ENCODE measurements at regions not wholly inside any gene's neighbourhood (a gene's known extent, or its start where the extent isn't known, plus 50 kb on each side); places are given as distances from the start of the nearest gene placed in this dataset.

DNA sequence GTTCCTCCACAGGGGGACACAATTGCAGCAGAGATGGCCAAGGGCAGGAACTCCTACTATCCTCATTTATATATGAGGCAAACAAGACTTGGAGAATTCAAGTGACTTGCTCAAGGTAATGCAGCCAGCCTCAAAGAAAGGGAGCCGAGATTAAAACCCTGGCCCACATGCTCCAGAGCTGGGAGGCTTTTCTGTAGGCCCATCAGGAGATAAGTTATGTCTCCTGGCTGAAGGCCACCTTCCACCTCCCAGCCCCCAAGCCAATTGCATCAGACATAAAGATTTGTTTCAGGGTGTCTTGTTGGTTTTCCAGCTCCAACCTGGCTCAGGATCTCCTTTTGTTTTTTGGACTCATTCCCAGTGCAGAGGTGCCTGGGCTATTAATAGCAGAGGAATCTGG is 59.5 kb downstream of the SMIM38 start:
- peak in 1 of 2 experiments; percentile 26 for DNase-seq
- no peaks in the 10 kb centered on the region for H3K9me3 Mint-ChIP-seq (ENCODE audit: unreplicated experiment)
- Histone ChIP-seq H3K27me3 (replicated peaks; ENCODE audit: control insufficient read depth, insufficient read depth, low read length) (no peaks in the 10 kb centered on the region), H3K36me3 (ENCODE audit: control insufficient read depth, insufficient read depth, low read length) (no peaks in the 10 kb centered on the region), H3K9me3 (no peaks in the 10 kb centered on the region), H3K4me3 (ENCODE audit: low read depth, low read length) (no peak overlapping the region), H3K4me1 (no peaks in the 10 kb centered on the region)
- TF ChIP-seq, protein P1, sequence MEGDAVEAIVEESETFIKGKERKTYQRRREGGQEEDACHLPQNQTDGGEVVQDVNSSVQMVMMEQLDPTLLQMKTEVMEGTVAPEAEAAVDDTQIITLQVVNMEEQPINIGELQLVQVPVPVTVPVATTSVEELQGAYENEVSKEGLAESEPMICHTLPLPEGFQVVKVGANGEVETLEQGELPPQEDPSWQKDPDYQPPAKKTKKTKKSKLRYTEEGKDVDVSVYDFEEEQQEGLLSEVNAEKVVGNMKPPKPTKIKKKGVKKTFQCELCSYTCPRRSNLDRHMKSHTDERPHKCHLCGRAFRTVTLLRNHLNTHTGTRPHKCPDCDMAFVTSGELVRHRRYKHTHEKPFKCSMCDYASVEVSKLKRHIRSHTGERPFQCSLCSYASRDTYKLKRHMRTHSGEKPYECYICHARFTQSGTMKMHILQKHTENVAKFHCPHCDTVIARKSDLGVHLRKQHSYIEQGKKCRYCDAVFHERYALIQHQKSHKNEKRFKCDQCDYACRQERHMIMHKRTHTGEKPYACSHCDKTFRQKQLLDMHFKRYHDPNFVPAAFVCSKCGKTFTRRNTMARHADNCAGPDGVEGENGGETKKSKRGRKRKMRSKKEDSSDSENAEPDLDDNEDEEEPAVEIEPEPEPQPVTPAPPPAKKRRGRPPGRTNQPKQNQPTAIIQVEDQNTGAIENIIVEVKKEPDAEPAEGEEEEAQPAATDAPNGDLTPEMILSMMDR (IDR thresholded peaks at IDR 0.05; ENCODE audit: insufficient read depth in 1 of 2, low read depth in 1 of 2, low read length in 1 of 2, severe bottlenecking in 1 of 2, unreplicated experiment in 1 of 2): no peak
- no peak overlapping the region for H3K4me3 Mint-ChIP-seq (ENCODE audit: unreplicated experiment)
- intact Hi-C loops (cut with micrococcal nuclease; ENCODE audit: unreplicated experiment): no loop called here
- H3K27me3 Mint-ChIP-seq (ENCODE audit: insufficient read depth, unreplicated experiment): peaks cover 6% of the 10 kb centered on the region
- no peaks in the 10 kb centered on the region for H3K36me3 Mint-ChIP-seq (ENCODE audit: insufficient read depth, unreplicated experiment)
- ChIA-PET POLR2A (no interaction called here), CTCF (no interaction called here)
- BruUV-seq (replicated peaks): no TSS peak
- H3K27ac Mint-ChIP-seq (ENCODE audit: unreplicated experiment): no peak overlapping the region
- no peaks in the 10 kb centered on the region for H3K4me1 Mint-ChIP-seq (ENCODE audit: low read depth, unreplicated experiment)

DNA sequence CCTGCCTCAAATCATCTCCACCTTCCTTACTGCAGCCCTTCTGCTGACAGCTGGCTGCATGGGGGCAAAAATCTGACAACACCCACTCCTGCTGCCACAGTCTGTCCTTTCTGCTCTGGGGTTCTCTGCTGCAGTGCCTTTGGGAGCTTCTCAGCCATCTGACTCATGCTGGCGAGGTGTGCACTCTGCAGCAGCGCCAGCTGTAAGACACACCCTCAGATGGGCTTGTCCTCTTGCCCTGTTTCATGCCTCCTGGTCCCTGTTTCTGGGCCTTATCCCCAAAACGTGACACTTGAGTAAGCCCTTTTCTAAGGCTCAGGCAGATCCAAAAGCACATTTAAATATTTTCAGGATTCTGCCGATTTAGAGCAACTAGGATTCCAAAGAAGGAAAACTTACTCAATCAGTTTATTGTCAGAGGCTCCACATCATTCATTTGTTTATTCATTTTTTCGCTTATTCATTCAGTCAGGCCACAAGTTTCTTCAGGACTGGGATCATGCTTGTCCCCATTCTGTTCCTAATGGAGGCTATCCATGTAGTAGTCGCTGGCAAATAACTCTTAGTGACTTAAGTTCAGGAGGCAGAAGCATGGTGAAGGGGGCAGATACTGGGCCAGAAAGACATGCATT is 60.2 kb downstream of the SMIM38 start:
- Mint-ChIP-seq H3K27ac (ENCODE audit: unreplicated experiment) (no peak overlapping the region), H3K4me3 (ENCODE audit: unreplicated experiment) (no peak overlapping the region), H3K36me3 (ENCODE audit: insufficient read depth, unreplicated experiment) (no peaks in the 10 kb centered on the region), H3K9me3 (ENCODE audit: unreplicated experiment) (no peaks in the 10 kb centered on the region), H3K27me3 (ENCODE audit: insufficient read depth, unreplicated experiment) (peaks cover 6% of the 10 kb centered on the region), H3K4me1 (ENCODE audit: low read depth, unreplicated experiment) (no peaks in the 10 kb centered on the region)
- peak in 1 of 2 experiments; percentile 38 for DNase-seq
- intact Hi-C loops (cut with micrococcal nuclease; ENCODE audit: unreplicated experiment): no loop called here
- Histone ChIP-seq H3K27me3 (replicated peaks; ENCODE audit: control insufficient read depth, insufficient read depth, low read length) (no peaks in the 10 kb centered on the region), H3K36me3 (ENCODE audit: control insufficient read depth, insufficient read depth, low read length) (no peaks in the 10 kb centered on the region), H3K4me1 (no peaks in the 10 kb centered on the region), H3K9me3 (no peaks in the 10 kb centered on the region), H3K4me3 (ENCODE audit: low read depth, low read length) (no peak overlapping the region)
- ChIA-PET CTCF (no interaction called here), POLR2A (no interaction called here)
- TF ChIP-seq, protein P1 (IDR thresholded peaks at IDR 0.05; ENCODE audit: insufficient read depth in 1 of 2, low read depth in 1 of 2, low read length in 1 of 2, severe bottlenecking in 1 of 2, unreplicated experiment in 1 of 2): no peak
- BruUV-seq (replicated peaks): no TSS peak

DNA sequence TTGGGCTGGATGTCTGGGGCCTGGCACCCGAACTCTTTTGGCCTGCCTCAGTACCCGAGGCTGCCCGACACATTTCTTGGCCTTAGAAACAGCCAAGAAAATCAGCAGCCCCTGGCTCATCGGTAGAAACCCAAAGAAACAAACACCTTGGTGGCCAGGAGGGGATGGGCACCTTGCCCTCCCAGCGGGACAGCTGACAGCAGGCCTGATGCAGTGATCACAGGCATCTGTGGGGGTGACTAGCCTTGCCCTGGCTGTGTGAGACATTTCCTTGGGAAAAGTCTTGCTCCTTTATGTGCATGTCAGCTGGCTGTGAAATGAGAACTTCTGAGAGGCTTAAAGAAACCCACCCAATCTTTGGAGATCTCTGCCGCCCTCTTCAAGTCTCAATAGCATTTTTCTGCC is 60.9 kb downstream of the SMIM38 start:
- CTCF ChIA-PET: no interaction called here
- TF ChIP-seq, protein P1 (IDR thresholded peaks at IDR 0.05; ENCODE audit: insufficient read depth in 1 of 2, low read depth in 1 of 2, low read length in 1 of 2, severe bottlenecking in 1 of 2, unreplicated experiment in 1 of 2): no peak

More for the DNA sequence above, 60.9 kb downstream of the SMIM38 start:
- Mint-ChIP-seq H3K27me3 (ENCODE audit: insufficient read depth, unreplicated experiment) (peaks cover 6% of the 10 kb centered on the region), H3K36me3 (ENCODE audit: insufficient read depth, unreplicated experiment) (no peaks in the 10 kb centered on the region), H3K9me3 (ENCODE audit: unreplicated experiment) (no peaks in the 10 kb centered on the region), H3K4me1 (ENCODE audit: low read depth, unreplicated experiment) (no peaks in the 10 kb centered on the region), H3K27ac (ENCODE audit: unreplicated experiment) (no peak overlapping the region), H3K4me3 (ENCODE audit: unreplicated experiment) (no peak overlapping the region)
- no peaks in the 10 kb centered on the region for H3K36me3 ChIP-seq (ENCODE audit: control insufficient read depth, insufficient read depth, low read length)
- BruUV-seq (replicated peaks): no TSS peak
- DNase-seq: peak in 1 of 2 experiments; percentile 31
- intact Hi-C loops (cut with micrococcal nuclease; ENCODE audit: unreplicated experiment): no loop called here
- no peak overlapping the region for H3K4me3 ChIP-seq (ENCODE audit: low read depth, low read length)
- no peaks in the 10 kb centered on the region for H3K4me1 ChIP-seq
- H3K9me3 ChIP-seq: no peaks in the 10 kb centered on the region
- POLR2A ChIA-PET: no interaction called here
- H3K27me3 ChIP-seq (replicated peaks; ENCODE audit: control insufficient read depth, insufficient read depth, low read length): no peaks in the 10 kb centered on the region

All from Caco-2 (cell line).